HG02885 (cell line): ENCODE measurements at regions not wholly inside any gene's neighbourhood (a gene's known extent, or its start where the extent isn't known, plus 50 kb on each side); places are given as distances from the start of the nearest gene placed in this dataset.
"Not testable (repeated sequence)": the region's sequence is repeated elsewhere in the genome, so short reads cannot be mapped to it uniquely, and the experiment has no call there.

ENCODE experiments used
- ATAC-seq: cut with Tn5 transposase; IDR thresholded peaks from one replicate; pipeline ENCODE4 v1.9.1; 2021; ENCODE audit warnings: mild to moderate bottlenecking; ENCODE audit not compliant: unreplicated experiment, poor library complexity

DNA sequence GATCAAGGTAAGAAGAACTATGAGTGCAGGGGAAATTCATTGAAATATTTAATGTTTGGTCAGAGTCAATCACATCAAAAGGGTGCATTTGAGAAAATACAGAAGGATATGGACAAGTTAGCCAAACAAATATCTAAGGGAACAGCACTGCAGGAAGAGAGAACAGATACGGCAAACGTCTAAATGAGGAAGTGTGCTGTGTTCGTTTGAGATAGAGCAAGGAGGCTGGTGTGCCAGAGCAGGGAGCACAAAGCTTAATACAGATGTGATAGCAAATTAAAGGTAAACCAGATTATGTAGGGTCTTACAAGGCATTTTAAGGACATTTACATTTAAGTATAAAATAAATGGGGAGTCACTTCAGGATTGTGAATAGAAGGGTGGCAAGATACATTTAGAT is 241.3 kb upstream of the ZNF804A start:
- ATAC-seq, result peak; percentile 53

GRCh38 chr2:184359379-184359778 is 238.9 kb upstream of the ZNF804A start:
- ATAC-seq, result no peak

GRCh38 chr2:184363213-184363612 is 235.1 kb upstream of the ZNF804A start:
- peak; percentile 59 for ATAC-seq

GRCh38 chr2:184367211-184367610 is 231.1 kb upstream of the ZNF804A start:
- no peak for ATAC-seq

GRCh38 chr2:184369307-184369706 is 229.0 kb upstream of the ZNF804A start:
- no peak for ATAC-seq

GRCh38 chr2:184370954-184371353 is 227.4 kb upstream of the ZNF804A start:
- no peak for ATAC-seq

GRCh38 chr2:184371641-184372040 is 226.7 kb upstream of the ZNF804A start:
- no peak for ATAC-seq

GRCh38 chr2:184372484-184372883 is 225.8 kb upstream of the ZNF804A start:
- no peak for ATAC-seq

GRCh38 chr2:184394642-184395041 is 203.7 kb upstream of the ZNF804A start:
- no peak for ATAC-seq

GRCh38 chr2:184402381-184402780 is 195.9 kb upstream of the ZNF804A start:
- ATAC-seq, result no peak

- ATAC-seq, result not testable (repeated sequence)
These were observed 191.2 kb upstream of the ZNF804A start for GRCh38 chr2:184407041-184407630.

DNA sequence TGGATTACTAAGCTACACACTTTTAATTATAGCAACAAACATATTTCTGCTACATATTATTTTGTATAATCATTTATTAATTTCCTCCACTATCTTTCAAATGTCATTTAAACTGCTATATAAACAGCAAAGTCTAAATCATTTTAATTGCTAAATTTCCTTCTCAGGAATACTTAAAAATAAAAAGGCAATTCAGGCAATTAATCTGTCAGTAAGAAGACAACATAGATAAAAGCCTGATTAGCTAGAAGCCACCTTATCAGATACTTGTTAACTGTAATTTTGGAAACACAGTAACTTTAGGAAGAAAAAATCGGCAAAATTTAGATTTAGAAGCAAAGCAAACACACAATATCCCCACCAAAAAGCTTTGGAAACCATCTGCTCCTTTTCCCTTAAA is 188.2 kb upstream of the ZNF804A start:
- no peak for ATAC-seq

- ATAC-seq, result no peak
These were observed 185.1 kb upstream of the ZNF804A start for GRCh38 chr2:184413221-184413620.

- ATAC-seq, result no peak
These were observed 184.6 kb upstream of the ZNF804A start for GRCh38 chr2:184413671-184414229.

DNA sequence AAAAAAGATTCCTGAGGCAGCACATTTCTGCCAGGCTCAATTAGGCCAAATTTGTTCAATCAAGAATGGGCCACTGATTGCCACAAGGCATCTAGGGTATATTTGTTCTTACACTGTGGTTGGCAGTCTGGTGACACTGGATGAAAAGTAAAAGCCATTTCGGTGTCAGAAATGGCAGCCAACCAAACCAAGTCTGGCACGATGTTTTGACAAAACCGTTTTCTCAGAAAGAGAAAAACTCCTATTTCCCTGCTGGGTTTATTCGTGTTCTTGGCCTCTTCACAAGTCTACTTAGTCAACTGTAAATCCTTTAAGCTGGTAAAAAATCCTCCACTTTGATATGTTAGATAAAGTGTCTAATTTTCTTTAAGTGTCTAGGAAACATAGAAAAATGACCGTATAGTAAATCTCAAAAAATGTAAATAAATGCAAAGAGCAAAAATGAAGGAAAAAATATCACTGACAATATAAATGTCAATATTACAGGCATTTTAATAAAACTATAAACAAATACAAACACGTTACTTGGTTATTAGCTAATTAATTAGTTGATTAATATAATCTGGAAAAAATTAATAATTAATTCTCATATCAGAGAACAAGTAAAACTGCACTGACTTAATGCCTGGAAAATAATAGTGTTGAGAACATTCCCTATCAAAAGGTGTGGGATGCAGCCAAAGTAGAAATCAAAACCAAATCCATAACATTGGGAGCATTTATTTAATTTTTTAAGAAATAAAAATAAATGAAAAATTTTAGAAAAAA is 182.0 kb upstream of the ZNF804A start:
- ATAC-seq, result no peak

DNA sequence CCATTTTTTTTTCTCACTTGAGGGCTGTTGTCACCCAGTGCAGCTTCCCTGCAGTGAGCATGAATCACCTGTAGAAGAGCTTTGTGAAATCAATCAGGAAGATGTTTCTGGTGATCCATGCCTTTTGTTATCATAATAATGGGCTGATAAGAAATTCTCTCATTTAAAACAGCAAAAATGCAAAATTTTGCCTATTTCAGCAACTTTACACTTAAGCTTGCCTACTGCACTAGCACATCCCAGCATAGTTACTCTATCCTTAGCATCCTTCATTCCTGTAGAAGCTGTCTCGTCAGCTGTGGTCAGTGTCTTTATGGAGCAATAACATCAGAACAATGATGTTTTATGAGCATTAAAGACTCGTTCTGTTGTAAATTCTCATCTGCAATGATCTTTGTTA is 178.6 kb upstream of the ZNF804A start:
- ATAC-seq, result no peak

DNA sequence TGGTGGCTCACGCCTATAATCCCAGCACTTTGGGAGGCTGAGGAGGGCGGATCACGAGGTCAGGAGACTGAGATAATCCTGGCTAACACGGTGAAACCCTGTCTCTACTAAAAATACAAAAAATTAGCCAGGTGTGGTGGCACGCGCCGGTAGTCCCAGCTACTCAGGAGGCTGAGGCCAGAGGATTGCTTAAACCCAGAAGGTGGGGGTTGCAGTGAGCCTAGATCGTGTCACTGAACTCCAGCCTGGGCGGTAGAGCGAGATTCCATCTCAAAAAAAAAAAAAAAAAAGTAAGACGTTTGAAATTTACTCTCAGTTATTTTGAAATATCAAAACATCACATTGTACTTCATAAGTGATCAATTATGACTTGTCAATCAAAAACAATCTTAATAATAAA is 176.9 kb upstream of the ZNF804A start:
- not testable (repeated sequence) for ATAC-seq

- no peak for ATAC-seq
These were observed 173.2 kb upstream of the ZNF804A start for GRCh38 chr2:184425083-184425482.

DNA sequence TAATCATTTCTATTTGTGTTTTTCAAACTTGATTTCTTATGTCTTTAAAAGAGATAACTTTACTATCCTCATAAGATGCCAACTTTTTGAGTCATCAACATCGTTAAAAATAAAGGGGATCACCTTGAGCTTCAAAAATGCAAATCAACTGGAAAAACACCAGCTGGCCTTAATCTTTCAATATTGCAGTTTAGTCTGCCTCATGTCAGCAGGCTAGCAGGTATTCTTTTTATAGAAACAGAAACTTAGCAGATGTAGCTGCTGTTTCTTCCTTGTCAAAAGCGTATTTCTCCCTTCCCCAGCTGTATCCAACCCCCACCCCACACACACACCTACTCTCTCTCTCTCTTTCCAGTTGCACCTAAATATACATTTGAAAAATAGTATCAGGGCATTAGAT is 154.1 kb upstream of the ZNF804A start:
- ATAC-seq, result peak; percentile 97

GRCh38 chr2:184444623-184445223 is 153.6 kb upstream of the ZNF804A start:
- peak; percentile 46 for ATAC-seq

DNA sequence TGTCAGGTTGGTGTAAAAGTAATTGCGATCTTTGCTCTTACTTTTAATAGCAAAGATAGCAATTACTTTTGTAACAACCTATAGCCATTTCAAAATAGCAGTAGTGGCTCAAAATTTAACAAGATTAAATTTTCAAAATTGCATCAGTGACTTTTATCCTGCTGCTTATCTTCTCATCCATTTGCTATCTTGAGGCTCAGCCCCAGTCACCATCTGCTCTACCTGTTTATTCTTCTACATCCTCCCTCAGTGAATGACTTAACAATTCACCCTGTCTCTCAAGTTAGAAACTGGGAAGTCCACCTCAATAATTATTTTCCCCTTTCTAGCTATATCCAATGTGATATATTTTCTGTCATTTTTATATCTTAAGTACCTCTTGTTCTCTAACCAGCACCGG is 148.6 kb upstream of the ZNF804A start:
- no peak for ATAC-seq
